Left renal cortex interstitium (tissue), 4 donors: ENCODE measurements at regions not wholly inside any gene's neighbourhood (a gene's known extent, or its start where the extent isn't known, plus 50 kb on each side); places are given as distances from the start of the nearest gene placed in this dataset.

Experiments
- DNase-seq, 4 donors: peaks; one replicate each; pipeline ENCODE4 v3.0.0-alpha.2; 2013; ENCODE audit warnings: low read depth in 4 of 4, low spot score in 2 of 4, missing footprints in 1 of 4

DNA sequence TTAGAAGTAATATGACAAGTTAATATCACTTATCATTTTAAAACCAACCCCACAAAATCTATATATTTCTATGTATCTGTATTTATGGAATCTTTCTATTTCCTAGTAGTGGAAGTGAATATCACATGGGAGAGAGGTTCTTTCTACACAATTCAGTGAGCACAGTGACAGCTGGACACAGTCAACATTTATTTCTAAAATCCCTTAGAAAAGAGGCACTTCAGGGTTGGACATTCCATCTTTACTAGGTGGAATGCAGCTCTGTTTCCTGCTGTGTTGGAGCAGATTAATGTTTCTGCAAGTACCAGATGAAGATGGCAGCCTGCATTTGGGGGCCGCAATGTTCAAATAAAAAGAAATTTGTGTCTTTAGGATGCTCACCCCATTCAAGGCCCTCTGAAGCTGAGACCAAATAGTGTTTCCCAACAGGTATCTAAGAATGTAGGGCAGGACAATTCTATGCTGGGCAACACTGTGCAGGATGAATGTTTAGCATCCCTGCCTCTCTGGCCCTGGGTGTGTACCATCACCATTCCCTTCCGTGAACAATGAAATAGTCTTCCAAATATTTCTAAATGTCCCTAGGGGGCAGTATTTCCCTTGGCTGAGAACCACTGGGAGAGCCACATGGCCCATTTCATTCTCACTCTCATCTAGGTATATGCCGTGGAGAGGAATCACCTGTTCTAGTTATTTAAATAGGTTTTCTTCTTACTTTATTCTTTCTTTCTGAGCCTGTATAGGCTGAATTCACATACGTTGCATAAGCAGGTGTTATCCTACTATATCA lies 394.8 kb downstream of the PRDM2 start:
- peak in 3 of 4 donors; percentile 22 to 56 (median 38) for DNase-seq

DNA sequence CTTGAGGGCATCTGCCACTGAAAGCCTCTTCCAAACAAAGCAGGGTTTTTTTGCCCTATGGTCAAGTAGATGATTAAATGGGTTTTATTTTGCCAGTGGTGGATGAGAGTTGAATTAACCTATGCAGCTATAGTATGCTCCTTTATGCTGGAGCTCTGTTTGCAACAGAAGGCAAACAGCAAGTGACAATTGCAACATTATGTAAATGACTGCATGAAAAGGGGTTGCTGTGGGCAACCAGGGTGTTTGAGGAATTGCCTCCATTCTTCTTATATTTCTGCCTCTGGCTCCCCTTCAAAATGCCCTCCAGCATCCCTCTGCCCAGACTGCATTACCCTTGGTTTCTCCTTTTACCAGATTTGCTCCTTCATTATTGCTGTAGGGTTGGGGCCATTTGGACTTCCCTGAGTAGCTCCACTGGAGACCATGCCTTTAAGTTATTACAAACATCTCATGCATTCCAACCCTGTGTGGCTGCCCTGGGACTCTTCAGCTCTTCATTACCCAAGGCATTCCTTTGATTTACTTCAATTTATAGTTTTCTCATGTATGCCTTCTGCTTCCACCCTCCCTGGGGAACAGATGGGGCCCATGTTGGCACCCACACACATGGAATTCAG lies 398.4 kb downstream of the PRDM2 start:
- DNase-seq = no peak

DNA sequence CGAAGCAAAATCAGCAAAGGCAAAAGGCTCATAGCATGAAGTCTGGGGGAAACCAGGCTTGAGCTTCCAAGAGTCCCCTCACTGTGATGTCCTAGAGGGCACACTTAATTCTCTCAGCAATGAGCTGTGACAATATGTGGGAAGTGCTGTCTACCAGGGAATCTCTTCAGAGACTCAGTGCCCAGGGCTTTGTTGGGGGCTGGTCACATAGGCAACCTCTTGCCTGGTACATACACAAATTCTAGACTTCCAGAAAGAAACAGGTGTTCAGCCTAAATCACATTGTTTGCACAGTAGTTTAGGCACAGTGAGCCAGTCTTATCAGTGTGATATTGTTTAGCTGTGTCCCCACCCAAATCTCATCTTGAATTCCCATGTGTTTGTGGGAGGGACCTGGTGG lies 400.5 kb downstream of the PRDM2 start:
- DNase-seq = no peak

DNA sequence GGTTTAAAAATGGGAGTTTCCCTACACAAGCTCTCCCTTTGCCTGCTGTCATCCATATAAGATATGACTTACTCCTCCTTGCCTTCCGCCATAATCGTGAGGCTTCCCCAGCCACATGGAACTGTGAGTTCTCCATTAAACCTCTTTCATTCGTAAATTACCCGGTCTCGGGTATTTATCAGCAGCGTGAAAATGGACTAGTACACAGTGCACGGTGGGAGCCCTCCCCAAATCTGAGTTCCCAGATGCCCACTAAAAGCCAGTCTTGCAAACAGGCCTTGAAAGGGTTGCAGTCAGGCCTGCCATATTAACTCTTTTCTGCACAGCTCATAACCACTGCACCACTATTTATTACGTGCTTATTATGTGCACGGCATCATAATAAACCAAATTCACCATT lies 400.9 kb downstream of the PRDM2 start:
- no peak for DNase-seq

DNA sequence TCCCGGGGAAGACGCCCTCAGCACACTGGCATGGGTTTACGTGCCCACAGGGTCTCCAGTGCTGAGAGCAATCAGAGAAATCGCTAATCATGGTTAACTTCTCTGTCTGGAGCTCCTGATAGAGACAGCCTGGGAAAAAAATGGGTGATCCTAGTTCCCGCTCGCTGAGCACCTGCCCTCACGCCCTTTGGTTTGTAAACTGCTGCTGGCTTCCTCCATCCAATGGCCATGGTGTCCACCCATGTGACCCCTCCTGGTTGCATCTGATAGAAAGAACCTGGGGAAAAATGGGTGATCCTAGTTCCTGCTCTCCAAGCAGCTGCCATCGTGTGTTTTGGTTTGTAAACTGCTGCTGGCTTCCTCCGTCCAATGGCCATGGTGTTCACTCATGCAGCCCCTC lies 402.2 kb downstream of the PRDM2 start:
- no peak for DNase-seq

DNA sequence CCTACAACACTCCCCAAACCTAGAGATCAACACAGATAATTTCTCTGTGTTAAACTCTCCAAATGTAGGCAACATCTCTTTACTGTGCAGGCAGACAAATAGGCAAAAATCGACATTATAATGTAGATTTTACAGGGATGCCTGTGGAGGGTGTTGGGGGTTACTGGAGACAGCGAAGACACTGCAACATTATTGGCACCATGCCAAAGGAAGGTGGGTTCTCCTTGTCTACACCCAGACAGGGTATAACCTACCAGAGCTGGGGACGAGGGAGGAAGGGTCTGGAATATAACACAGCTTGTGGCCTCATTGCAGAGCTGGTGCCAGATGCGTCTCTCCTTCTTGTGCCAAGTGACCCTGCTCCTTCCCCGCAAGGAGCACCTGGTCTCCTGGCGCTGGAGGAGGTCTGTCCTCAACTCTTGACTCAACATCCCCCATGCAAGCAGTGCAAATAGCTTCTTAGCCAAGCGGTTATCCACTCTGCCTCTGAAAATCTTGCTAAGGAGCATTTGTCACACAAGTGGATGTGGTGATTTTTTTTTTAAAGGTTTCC lies 404.0 kb downstream of the PRDM2 start:
- DNase-seq = no peak

DNA sequence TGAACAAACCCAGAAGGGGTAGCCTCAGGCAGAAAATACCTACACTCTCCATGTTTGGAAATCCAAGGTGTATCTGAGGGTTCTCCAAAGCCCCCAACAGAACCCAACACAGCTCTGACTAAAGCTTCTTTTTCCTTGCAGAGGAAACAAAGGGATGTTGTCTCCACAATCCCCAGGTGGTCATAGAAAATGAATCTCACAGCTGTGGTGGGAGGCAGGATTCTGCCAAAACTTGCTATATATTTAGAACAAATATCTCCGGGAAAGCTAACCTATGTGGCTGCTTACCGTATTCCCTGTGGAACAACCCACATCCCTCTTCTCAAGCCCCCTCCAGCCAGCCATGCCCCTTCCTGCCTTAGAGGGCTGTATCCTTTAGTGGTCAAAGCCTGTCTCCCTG lies 406.1 kb downstream of the PRDM2 start:
- DNase-seq = no peak

DNA sequence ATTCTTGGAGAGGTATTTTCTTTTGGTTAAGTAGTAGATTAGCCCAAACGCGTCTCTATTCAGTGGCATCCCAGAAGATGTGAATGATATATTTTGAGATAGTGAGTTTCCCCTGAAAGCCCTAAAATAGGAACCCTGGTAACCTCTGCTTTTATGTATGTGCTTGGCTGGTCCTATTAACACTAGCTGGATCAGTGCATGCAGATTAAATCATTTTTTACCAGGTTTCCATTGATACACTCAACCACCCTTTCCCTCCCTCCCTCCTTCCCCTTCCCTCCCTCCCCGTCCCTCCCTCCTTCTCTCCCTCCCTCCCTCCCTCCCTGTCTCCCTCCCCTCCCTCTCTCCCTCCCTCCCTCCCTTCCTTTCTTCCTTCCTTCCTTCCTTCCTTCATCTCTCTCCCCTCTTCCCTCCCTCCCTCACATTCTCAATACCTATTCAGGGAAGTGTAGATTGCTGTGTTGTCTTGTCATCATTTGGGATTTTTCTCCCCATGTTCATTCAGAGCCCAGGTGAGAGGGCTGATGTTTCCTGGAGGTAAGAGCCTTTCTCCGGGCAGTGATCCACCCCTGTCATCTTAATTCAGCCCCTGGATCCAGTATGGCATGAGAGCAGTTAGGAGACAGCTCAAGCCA lies 406.8 kb downstream of the PRDM2 start:
- DNase-seq = no peak

DNA sequence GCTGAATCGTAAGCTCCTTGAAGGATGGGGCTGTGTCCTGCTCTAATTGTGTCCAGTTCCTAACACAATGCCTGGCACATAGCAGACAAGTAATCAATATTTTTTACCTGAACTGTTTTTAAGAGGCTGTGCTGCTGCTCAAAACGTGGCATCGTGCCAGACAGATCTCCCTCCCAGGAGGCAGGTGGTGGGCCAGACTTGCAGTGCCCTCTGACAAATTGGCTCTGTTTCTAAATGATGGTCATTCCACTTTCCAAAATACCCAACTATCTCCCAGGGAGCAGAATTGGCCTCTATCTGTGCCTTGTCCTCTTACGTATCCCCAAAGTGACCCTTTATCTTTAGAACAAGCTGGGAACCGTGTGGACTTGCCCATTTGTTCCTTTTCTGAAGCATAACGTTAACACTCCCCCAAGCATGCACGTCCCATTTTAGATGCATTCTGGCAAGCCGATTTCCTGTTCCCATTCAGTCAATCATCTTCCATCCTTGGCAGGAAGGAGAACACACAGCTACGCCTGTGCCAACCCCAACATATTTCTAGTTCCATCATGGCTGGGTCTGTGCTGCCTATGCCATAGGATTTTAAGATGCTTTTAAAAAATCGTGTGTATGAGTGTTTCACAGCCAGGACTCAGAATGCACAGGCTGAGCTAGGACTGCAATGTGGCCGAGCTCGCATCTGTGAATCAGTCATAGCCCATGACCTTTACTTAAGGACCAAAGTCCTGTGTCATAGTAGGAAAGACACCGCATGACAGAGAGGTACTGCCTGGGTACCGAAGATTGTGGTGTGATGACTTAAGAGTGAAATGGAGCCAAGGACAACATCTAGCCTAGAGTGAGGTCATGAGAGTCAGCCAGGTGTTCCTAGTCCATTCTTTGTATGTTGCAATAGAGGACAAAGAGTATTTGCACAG lies 408.6 kb downstream of the PRDM2 start:
- no peak for DNase-seq

DNA sequence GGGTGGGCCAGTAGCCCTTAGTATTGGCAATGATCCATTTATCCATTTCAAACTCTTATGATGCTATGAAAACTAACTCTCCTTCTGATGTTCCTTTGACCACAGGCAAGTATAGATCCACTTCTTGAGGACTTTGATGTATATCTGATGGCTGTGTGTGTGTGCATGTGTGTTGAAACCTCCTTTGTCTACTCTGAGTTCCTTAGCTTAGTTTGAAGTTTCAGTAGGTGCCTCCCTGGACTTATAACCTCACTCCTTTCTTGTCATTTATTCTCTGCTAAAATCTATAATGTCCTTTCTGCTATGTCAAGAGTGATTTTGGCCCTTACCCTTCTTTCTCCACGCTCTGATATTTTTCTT lies 409.3 kb downstream of the PRDM2 start:
- DNase-seq = no peak

DNA sequence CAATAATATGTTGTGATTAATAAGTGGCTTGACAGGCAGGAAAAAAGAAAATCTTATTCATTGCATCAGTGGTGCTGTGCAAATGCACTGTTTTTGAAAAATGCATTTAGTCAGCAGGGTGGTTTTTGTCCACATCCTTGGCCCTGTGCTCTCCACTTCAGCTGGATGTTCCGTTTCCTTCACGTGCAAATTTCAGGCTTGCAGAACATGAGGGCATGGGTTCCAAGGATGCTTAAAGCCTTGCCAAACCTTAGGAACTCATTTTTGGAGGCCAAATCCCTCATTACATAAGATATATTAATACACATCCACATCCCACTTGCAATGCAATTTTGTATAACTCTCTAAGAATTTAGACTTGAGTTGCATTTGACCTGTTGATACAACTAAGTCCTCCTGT lies 410.1 kb downstream of the PRDM2 start:
- no peak for DNase-seq

DNA sequence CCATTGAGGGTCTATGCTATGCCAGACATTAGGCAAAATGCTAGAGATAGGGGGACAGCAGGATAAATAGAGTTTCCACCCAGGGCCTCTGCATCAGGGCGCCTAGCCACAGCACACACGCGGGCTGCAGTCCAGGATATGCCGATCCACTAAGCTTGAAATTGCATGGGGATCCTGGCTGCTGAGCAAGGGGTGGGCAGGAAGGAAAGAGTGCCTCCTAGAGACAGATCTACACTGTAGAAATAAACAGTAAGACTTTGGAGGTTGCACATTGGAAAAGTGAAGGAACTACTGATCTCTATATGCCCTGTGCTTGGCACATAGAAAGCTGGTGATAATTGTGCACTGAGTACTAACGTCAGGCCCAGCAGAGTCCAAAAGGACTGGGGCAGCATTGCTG lies 411.1 kb downstream of the PRDM2 start:
- DNase-seq = no peak

DNA sequence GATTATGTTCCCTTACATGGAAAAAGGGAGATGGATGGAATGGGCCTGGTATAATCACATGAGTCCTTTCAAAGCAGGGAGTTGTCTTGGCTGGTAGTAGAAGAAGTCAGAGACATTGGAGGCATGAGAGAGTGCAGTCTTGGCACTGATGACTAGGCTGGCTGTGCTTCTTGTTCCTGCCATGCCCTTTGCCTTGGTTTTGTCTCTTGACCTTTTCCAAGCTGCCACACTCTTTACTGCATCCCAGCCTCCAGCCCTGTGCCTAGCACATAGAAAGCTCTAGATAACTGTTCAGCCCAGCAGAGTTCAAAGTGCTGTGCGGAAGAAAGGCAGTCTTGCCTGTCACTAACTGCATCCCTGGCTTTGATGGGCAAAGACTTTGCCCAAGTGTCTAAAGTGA lies 412.6 kb downstream of the PRDM2 start:
- no peak for DNase-seq

DNA sequence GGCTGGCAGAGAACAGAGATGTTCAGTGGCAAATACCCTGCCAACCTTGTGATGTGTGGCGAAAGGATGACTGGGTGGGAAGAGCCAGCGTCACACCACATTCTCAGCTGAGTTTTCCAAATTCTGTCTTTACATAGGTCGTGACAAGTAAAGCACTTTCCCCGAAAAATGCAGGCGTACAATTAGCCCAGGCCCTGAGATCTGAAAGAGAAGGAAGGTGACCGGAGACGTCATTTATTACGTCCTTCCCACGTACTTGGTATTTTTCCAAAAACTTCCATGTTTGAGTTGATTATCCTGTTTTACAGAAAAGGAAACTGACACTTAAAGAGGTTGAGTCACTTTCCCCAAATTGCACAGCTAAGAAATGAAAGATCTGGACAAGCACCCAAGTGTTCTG lies 413.3 kb downstream of the PRDM2 start:
- no peak for DNase-seq

DNA sequence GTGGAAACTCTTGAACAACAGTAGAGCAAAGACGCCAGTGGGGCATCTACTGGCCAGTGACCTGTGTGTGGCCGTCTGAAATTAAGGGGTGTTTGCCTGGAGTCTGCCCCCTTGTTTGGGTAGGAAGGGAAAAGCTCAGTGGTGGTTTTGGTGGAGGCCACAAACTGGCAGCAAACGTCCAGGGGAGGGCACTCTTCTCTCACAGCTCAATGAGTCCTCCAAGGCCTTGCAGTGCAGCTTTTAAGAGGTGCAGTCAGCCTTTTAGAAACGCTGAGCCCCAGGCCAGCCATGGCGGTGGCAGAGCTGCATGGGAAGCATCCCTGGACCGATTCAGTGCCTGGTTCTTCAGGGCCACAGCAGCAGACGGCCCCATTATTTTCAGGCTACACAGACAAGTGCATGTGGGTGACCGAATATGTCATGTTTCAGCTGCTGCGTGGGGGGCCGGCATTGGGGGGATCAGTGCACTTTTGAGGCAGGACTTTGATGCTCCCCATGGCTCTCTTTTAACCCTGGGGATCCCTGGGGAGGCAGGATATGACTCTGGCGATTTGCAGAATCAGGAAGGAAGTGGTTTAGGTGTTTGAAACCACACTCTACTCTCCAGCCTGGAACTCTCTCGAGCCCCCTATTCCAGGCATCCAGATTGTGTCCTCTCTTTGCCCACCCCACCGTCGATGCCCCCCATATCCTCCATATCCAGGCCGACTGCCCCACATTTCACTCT lies 414.0 kb downstream of the PRDM2 start:
- DNase-seq = peak in 3 of 4 donors; percentile 22 to 50 (median 31)

DNA sequence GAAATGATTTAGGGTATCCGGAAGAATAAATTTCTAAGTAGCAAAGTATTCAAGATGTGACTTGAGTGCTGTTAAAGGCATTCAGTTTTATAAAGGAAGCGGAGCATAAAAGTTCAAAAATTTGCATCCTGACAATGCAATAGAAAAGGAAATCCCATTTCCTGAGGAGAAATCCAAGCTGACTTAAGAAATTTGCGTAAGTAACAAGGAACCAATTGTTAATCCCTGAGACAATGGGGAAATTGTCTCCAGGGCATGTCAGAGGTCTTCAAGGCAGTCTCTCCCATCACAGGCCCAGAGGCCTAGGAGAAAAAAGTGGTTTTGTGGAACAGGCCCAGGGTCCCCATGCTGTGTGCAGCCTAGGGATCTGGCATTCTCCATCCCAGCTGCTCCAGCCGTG lies 416.0 kb downstream of the PRDM2 start:
- DNase-seq = no peak

DNA sequence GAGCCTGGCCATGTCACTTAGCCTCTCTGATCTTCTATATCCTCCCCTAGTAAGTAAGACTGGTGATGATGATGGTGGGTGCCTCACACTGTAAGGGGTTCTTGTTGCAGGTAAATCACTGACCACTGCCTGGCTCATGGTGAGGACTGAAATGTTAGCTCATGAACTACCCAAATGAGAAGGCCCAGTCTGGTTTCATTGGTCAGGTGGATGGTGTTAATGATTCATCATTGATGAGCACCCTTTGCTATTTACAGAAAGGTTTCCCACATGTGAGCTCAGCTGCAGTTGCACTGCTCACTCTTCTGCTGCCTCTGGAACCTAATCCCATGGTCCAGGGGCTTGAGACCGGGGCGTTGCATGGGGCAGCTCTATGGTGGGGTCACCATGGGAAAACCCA lies 417.7 kb downstream of the PRDM2 start:
- no peak for DNase-seq

DNA sequence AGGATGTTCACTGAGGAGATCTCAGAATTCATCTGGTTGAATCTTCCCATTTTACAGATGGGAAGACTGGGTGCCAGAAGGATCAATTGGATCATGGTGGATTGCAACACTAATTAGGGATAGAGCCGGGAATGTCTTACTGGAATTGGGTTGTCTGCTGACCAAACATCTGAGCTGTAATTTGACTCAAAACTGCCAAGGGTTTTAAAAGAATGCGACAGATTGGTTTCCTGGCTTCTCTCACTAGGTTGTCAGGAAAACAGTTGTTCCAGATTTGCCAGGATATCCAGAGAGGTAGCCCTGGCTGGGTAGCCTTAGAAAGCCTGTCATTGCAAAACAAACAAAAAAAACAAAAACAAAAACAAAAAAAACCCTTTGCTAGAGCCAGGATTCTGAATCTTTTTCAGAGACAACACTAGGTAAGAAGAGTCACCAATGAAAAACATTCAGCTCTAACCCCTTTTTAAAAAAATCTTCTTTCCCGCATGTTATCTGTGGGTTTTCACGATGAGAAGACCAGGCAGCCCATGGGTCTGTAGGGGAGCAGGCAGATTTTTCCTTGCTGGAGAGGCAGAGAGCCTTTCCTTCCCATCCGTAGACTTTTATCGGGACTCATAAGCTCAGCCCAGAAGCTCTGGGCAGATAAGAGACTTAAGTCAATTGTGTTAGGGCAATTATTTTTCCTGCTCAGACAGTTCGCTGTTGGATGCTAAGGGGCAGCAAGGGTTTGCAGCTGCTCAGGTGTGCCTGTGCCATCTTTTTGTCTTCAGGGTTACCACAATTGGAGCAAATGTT lies 418.9 kb downstream of the PRDM2 start:
- DNase-seq = no peak

DNA sequence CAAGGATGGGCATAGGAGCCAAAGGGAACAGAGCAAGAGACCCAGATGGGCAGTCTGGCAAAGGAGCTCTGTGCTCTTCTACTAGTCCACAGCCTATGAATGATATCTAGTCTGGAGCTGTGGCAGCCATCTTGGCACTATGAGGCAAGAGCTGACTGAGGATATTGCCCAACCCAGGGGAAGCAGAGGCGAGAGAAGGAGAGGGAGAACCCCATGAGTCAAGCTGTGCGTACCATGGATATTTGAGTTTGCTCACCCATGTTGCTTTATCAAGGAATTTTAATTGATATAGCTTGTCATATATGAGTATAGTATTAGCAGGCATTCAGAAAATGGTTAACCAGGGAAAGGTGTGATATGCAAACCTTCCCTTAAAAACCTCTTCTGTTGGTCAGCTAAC lies 420.9 kb downstream of the PRDM2 start:
- DNase-seq = no peak
